Transverse colon (tissue), 4 donors: ENCODE measurements at regions not wholly inside any gene's neighbourhood (a gene's known extent, or its start where the extent isn't known, plus 50 kb on each side); places are given as distances from the start of the nearest gene placed in this dataset.

Source experiments
- DNase-seq: peaks from one replicate; pipeline ENCODE4 v3.0.0-alpha.2; 2019
- H3K27ac ChIP-seq, 4 donors: fragments of 200-600 bp; sonication (generic); 2 replicates each; pipeline ENCODE4 v1.5.1; 2016 to 2018; ENCODE audit warnings: inconsistent platforms in 4 of 4
- H3K27me3 ChIP-seq: fragments of 200-600 bp; sonication (generic); 2 replicates; pipeline ENCODE4 v1.5.1; 2017; ENCODE audit warnings: inconsistent platforms
- H3K36me3 ChIP-seq, 4 donors: fragments of 200-600 bp; sonication (generic); 2 replicates each; pipeline ENCODE4 v1.5.1; 2017 to 2019; ENCODE audit warnings: inconsistent platforms in 4 of 4
- H3K4me1 ChIP-seq, 4 donors: fragments of 200-600 bp; sonication (generic); 2 replicates each; pipeline ENCODE4 v1.5.1; 2017 to 2020; ENCODE audit warnings: inconsistent platforms in 4 of 4
- H3K4me3 ChIP-seq, 4 donors: fragments of 200-600 bp; sonication (generic); 1 replicate in 1 of 4; 2 replicates in 3 of 4; pipeline versions ENCODE4 v1.5.1 to v1.6.1; 2017 to 2019; ENCODE audit warnings: inconsistent platforms in 4 of 4
- H3K9me3 ChIP-seq, 2 donors: fragments of 200-600 bp; sonication (generic); 2 replicates each; pipeline ENCODE4 v1.5.1; 2017 to 2019; ENCODE audit warnings: inconsistent platforms in 2 of 2
- EP300 ChIP-seq: sonication (generic); formaldehyde crosslinking; IDR thresholded peaks from one replicate; pipeline ENCODE4 v1.6.1; 2017; ENCODE audit warnings: antibody characterized with exemption, low read depth
- POLR2A ChIP-seq: fragments of 450-650 bp; IDR thresholded peaks from one replicate; pipeline ENCODE4 v1.6.1; 2016; ENCODE audit warnings: antibody characterized with exemption, mild to moderate bottlenecking, moderate library complexity
- POLR2AphosphoS5 ChIP-seq, 3 donors: sonication (generic); formaldehyde crosslinking; IDR thresholded peaks; one replicate each; pipeline ENCODE4 v1.6.1; 2016; ENCODE audit warnings: antibody characterized with exemption in 3 of 3
- WGBS, 2 donors: methylation state at CpG; one replicate each; pipeline ENCODE4 v1.1.5; 2018; ENCODE audit warnings: low coverage in 1 of 2; 5-methylcytosine and 5-hydroxymethylcytosine counted together
- in situ Hi-C, 4 donors: fragments of 200-750 bp; cut with MboI; loops; one replicate each; pipeline versions ENCODE4 v1.15.0 to v1.15.1; 2017; ENCODE audit warnings: low sequenced_read_pairs in 3 of 4, low pct_ligation_motif_present in 1 of 4, low pct_unique_long_range_greater_than_20kb in 1 of 4
- intact Hi-C: fragments of 100-400 bp; cut with DNase I; formaldehyde crosslinking; loops from one replicate; pipeline ENCODE4 v1.15.1; 2023; ENCODE audit warnings: low total_unique reads
- TF ChIP-seq, protein P1 (sequence below), 5 experiments: fragments of 200-600 bp in 3 of 5; fragments of 450-650 bp in 2 of 5; sonication (generic) in 3 of 5; IDR thresholded peaks; 1 replicate in 2 of 5; 2 replicates in 3 of 5; pipeline ENCODE4 v1.5.1; 2016 to 2017; ENCODE audit warnings: antibody characterized with exemption in 5 of 5, inconsistent platforms in 3 of 5, mild to moderate bottlenecking in 2 of 5, moderate library complexity in 1 of 5

DNA sequence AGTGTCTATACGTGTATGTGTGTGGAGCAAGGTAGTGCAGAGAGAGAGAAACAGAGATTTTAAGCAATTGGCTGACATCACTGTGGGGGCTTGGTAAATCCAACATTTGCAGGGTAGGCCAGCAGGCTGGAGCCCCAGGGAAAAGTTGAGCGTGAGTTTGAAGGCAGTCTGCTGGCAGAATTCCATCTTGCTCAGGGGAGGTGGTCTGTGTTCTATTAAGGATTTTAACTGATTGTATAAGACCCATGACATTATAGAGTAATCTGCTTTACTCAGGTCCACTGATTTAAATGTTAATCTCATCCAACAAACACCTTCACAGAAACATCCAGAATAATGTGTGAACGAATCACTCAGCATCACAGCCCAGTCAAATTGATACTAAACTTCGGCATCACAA lies 912.9 kb downstream of the GRM8 start:
- no peak for DNase-seq
- Histone ChIP-seq H3K4me1 (no peaks in the 10 kb centered on the region), H3K27me3 (no peaks in the 10 kb centered on the region), H3K36me3 (no peaks in the 10 kb centered on the region), H3K4me3 (no peak overlapping the region), H3K27ac (no peak overlapping the region), H3K9me3 (no peaks in the 10 kb centered on the region)
- in situ Hi-C loops = no loop called here
- intact Hi-C loops = no loop called here
- 65 to 72% methylated on average over 2 to 4 of the region's 4 CpGs for WGBS, 2 donors
- no peak for TF ChIP-seq POLR2AphosphoS5 (IDR thresholded peaks at IDR 0.05)

DNA sequence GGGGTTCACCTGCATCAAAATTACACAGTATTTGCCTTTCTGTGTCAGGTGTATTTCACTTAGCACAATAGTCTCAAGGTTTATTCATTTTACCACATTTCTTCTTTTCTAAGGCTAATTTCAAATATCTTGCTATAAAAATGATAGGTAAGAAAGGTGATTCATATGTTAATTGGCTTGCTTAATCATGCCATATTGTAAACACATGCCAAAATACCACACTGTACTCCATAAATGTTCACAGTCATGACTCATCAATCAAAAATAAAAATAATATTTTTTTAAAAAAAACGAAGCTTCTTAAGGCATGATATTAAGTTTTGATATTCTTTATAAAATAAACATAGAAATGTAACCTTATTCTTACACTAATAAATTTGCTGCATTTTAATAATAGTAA lies 947.1 kb downstream of the GRM8 start:
- in situ Hi-C loops (no loop called here), intact Hi-C loops (no loop called here)
- H3K36me3 ChIP-seq = no peaks in the 10 kb centered on the region
- H3K4me1 ChIP-seq = no peaks in the 10 kb centered on the region
- DNase-seq = no peak
- WGBS, 2 donors = 67 to 76% methylated on average over 1 of the region's 1 CpG
- H3K4me3 ChIP-seq = no peak overlapping the region
- H3K9me3 ChIP-seq = no peaks in the 10 kb centered on the region
- no peaks in the 10 kb centered on the region for H3K27me3 ChIP-seq
- no peak overlapping the region for H3K27ac ChIP-seq
- no peak for TF ChIP-seq EP300
- no peak for TF ChIP-seq POLR2AphosphoS5 (IDR thresholded peaks at IDR 0.05)
- TF ChIP-seq, protein P1, sequence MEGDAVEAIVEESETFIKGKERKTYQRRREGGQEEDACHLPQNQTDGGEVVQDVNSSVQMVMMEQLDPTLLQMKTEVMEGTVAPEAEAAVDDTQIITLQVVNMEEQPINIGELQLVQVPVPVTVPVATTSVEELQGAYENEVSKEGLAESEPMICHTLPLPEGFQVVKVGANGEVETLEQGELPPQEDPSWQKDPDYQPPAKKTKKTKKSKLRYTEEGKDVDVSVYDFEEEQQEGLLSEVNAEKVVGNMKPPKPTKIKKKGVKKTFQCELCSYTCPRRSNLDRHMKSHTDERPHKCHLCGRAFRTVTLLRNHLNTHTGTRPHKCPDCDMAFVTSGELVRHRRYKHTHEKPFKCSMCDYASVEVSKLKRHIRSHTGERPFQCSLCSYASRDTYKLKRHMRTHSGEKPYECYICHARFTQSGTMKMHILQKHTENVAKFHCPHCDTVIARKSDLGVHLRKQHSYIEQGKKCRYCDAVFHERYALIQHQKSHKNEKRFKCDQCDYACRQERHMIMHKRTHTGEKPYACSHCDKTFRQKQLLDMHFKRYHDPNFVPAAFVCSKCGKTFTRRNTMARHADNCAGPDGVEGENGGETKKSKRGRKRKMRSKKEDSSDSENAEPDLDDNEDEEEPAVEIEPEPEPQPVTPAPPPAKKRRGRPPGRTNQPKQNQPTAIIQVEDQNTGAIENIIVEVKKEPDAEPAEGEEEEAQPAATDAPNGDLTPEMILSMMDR (IDR thresholded peaks at IDR 0.05) = no peak
- no peak for TF ChIP-seq POLR2A

DNA sequence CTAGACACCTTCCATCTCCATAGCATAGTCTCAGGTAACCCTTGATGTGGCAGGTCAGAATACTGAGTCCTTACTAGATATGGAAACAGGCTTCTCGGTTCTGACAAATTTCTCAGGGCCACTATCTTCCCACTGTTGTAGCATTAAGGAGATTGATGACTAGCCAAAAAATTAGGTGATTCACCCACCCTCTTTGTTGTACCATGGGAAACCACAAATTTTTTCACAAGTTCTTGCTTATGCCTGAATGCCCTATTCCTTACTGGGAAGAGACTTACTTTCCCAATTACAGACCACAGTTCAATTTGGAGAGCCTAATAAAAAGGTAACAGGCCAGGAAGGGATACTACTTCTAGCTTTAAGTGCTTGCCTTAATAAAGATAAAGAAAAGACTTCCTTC lies 948.8 kb downstream of the GRM8 start:
- in situ Hi-C loops = no loop called here
- no peaks in the 10 kb centered on the region for H3K4me1 ChIP-seq

DNA sequence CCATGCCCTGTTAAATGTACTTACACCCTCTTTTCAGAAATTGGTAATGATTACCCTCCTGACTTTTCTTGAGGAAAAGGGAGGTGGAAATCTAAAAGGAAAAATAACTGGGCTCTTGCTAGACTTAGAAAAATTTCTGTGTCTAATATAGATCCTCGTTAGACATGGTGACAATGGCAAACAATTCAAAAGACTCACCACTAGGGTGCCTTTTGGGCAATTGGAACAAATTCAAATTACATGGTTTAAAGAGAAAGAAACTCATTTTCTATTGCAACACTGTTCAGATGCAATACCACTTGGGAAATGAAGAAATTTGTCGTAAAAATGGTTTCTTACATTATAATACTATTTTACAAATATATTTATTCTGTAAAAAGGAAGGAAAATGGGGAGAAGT lies 950.1 kb downstream of the GRM8 start:
- no peaks in the 10 kb centered on the region for H3K36me3 ChIP-seq
- no peaks in the 10 kb centered on the region for H3K27me3 ChIP-seq
- no peak overlapping the region for H3K4me3 ChIP-seq
- no peak overlapping the region for H3K27ac ChIP-seq
- no peaks in the 10 kb centered on the region for H3K4me1 ChIP-seq
- DNase-seq = no peak
- H3K9me3 ChIP-seq = no peaks in the 10 kb centered on the region
- no peak for TF ChIP-seq POLR2AphosphoS5 (IDR thresholded peaks at IDR 0.05)
- TF ChIP-seq POLR2A = no peak
- TF ChIP-seq EP300 = no peak
- TF ChIP-seq, protein P1 (IDR thresholded peaks at IDR 0.05) = no peak
- intact Hi-C loops (no loop called here), in situ Hi-C loops (no loop called here)
- 52 to 66% methylated on average over 2 of the region's 2 CpGs for WGBS, 2 donors

More for the DNA sequence above, 948.8 kb downstream of the GRM8 start:
- intact Hi-C loops = no loop called here
- TF ChIP-seq, protein P1 (IDR thresholded peaks at IDR 0.05) = no peak
- TF ChIP-seq EP300 (no peak), POLR2AphosphoS5 (IDR thresholded peaks at IDR 0.05) (no peak), POLR2A (no peak)
- DNase-seq = no peak
- Histone ChIP-seq H3K27me3 (no peaks in the 10 kb centered on the region), H3K27ac (no peak overlapping the region), H3K36me3 (no peaks in the 10 kb centered on the region), H3K4me3 (no peak overlapping the region), H3K9me3 (no peaks in the 10 kb centered on the region)
- 80% methylated on average over 1 of the region's 1 CpG; no CpG with 5 or more reads in 1 of the 2 donors for WGBS, 2 donors

DNA sequence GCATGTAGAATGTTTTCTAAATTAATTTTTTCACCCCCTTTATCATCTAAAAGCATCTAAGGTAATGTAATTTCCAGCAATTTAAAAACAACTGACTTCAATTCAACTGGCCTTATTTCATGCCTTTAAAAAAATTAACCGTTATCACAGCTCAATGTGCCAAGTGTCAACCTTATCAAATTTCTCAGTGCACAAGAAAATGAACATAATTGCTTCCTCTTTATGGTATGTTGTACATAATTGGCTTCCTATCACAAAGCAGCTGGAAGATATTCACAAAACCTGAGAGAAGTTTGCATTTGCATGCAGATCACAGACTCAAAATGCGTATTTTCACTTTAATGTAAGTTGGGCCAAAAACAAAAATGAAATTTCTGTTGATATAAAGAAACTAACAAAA lies 966.4 kb downstream of the GRM8 start:
- Histone ChIP-seq H3K9me3 (no peaks in the 10 kb centered on the region), H3K4me3 (no peak overlapping the region), H3K27ac (no peak overlapping the region), H3K4me1 (no peaks in the 10 kb centered on the region), H3K36me3 (no peaks in the 10 kb centered on the region), H3K27me3 (no peaks in the 10 kb centered on the region)
- intact Hi-C loops = no loop called here
- no peak for TF ChIP-seq EP300
- no peak for TF ChIP-seq POLR2AphosphoS5 (IDR thresholded peaks at IDR 0.05)
- TF ChIP-seq, protein P1 (IDR thresholded peaks at IDR 0.05) = no peak
- TF ChIP-seq POLR2A = no peak
- WGBS, 2 donors = 72 to 75% methylated on average over 2 of the region's 2 CpGs
- no peak for DNase-seq
- in situ Hi-C loops = no loop called here
